Transverse colon (tissue), 4 donors: ENCODE measurements at regions not wholly inside any gene's neighbourhood (a gene's known extent, or its start where the extent isn't known, plus 50 kb on each side); places are given as distances from the start of the nearest gene placed in this dataset.

ENCODE experiments used
- DNase-seq: peaks from one replicate; pipeline ENCODE4 v3.0.0-alpha.2; 2019
- H3K27ac ChIP-seq, 4 donors: fragments of 200-600 bp; sonication (generic); 2 replicates each; pipeline ENCODE4 v1.5.1; 2016 to 2018; ENCODE audit warnings: inconsistent platforms in 4 of 4
- H3K27me3 ChIP-seq: fragments of 200-600 bp; sonication (generic); 2 replicates; pipeline ENCODE4 v1.5.1; 2017; ENCODE audit warnings: inconsistent platforms
- H3K36me3 ChIP-seq, 4 donors: fragments of 200-600 bp; sonication (generic); 2 replicates each; pipeline ENCODE4 v1.5.1; 2017 to 2019; ENCODE audit warnings: inconsistent platforms in 4 of 4
- H3K4me1 ChIP-seq, 4 donors: fragments of 200-600 bp; sonication (generic); 2 replicates each; pipeline ENCODE4 v1.5.1; 2017 to 2020; ENCODE audit warnings: inconsistent platforms in 4 of 4
- H3K4me3 ChIP-seq, 4 donors: fragments of 200-600 bp; sonication (generic); 1 replicate in 1 of 4; 2 replicates in 3 of 4; pipeline versions ENCODE4 v1.5.1 to v1.6.1; 2017 to 2019; ENCODE audit warnings: inconsistent platforms in 4 of 4
- H3K9me3 ChIP-seq, 2 donors: fragments of 200-600 bp; sonication (generic); 2 replicates each; pipeline ENCODE4 v1.5.1; 2017 to 2019; ENCODE audit warnings: inconsistent platforms in 2 of 2
- EP300 ChIP-seq: sonication (generic); formaldehyde crosslinking; IDR thresholded peaks from one replicate; pipeline ENCODE4 v1.6.1; 2017; ENCODE audit warnings: antibody characterized with exemption, low read depth
- POLR2A ChIP-seq: fragments of 450-650 bp; IDR thresholded peaks from one replicate; pipeline ENCODE4 v1.6.1; 2016; ENCODE audit warnings: antibody characterized with exemption, mild to moderate bottlenecking, moderate library complexity
- POLR2AphosphoS5 ChIP-seq, 3 donors: sonication (generic); formaldehyde crosslinking; IDR thresholded peaks; one replicate each; pipeline ENCODE4 v1.6.1; 2016; ENCODE audit warnings: antibody characterized with exemption in 3 of 3
- WGBS, 2 donors: methylation state at CpG; one replicate each; pipeline ENCODE4 v1.1.5; 2018; ENCODE audit warnings: low coverage in 1 of 2; 5-methylcytosine and 5-hydroxymethylcytosine counted together
- in situ Hi-C, 4 donors: fragments of 200-750 bp; cut with MboI; loops; one replicate each; pipeline versions ENCODE4 v1.15.0 to v1.15.1; 2017; ENCODE audit warnings: low sequenced_read_pairs in 3 of 4, low pct_ligation_motif_present in 1 of 4, low pct_unique_long_range_greater_than_20kb in 1 of 4
- intact Hi-C: fragments of 100-400 bp; cut with DNase I; formaldehyde crosslinking; loops from one replicate; pipeline ENCODE4 v1.15.1; 2023; ENCODE audit warnings: low total_unique reads
- TF ChIP-seq, protein P1 (sequence below), 5 experiments: fragments of 200-600 bp in 3 of 5; fragments of 450-650 bp in 2 of 5; sonication (generic) in 3 of 5; IDR thresholded peaks; 1 replicate in 2 of 5; 2 replicates in 3 of 5; pipeline ENCODE4 v1.5.1; 2016 to 2017; ENCODE audit warnings: antibody characterized with exemption in 5 of 5, inconsistent platforms in 3 of 5, mild to moderate bottlenecking in 2 of 5, moderate library complexity in 1 of 5

GRCh38 chr5:3780907-3781306, 185.3 kb downstream of the IRX1 start:
- no peak for TF ChIP-seq POLR2AphosphoS5 (IDR thresholded peaks at IDR 0.05)
- TF ChIP-seq POLR2A: no peak
- TF ChIP-seq EP300: no peak
- TF ChIP-seq, protein P1, sequence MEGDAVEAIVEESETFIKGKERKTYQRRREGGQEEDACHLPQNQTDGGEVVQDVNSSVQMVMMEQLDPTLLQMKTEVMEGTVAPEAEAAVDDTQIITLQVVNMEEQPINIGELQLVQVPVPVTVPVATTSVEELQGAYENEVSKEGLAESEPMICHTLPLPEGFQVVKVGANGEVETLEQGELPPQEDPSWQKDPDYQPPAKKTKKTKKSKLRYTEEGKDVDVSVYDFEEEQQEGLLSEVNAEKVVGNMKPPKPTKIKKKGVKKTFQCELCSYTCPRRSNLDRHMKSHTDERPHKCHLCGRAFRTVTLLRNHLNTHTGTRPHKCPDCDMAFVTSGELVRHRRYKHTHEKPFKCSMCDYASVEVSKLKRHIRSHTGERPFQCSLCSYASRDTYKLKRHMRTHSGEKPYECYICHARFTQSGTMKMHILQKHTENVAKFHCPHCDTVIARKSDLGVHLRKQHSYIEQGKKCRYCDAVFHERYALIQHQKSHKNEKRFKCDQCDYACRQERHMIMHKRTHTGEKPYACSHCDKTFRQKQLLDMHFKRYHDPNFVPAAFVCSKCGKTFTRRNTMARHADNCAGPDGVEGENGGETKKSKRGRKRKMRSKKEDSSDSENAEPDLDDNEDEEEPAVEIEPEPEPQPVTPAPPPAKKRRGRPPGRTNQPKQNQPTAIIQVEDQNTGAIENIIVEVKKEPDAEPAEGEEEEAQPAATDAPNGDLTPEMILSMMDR (IDR thresholded peaks at IDR 0.05): no peak
- WGBS, 2 donors: 86% methylated on average over 10 of the region's 11 CpGs; no CpG with 5 or more reads in 1 of the 2 donors
- intact Hi-C loops: no loop called here
- DNase-seq: no peak
- H3K4me1 ChIP-seq: no peaks in the 10 kb centered on the region
- H3K27ac ChIP-seq: no peak overlapping the region
- in situ Hi-C loops: no loop called here
- H3K27me3 ChIP-seq: no peaks in the 10 kb centered on the region
- H3K4me3 ChIP-seq: no peak overlapping the region
- no peaks in the 10 kb centered on the region for H3K36me3 ChIP-seq
- H3K9me3 ChIP-seq: no peaks in the 10 kb centered on the region

DNA sequence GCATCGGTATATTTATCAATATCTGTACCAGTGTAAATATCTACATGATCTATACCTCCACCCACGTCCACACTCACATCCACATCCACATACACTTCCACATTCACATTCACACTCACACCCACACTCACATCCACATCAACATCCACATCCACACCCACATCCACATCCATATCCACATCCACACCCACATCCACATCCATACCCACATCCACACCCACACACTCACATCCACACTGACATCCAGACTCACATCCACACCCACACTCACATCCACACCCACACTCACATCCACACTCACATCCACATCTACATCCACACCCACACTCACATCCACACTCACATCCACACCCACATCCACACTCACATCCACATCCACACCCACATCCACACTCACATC, 189.2 kb downstream of the IRX1 start:
- Histone ChIP-seq H3K36me3 (no peaks in the 10 kb centered on the region), H3K27me3 (no peaks in the 10 kb centered on the region), H3K4me3 (no peak overlapping the region), H3K4me1 (no peaks in the 10 kb centered on the region), H3K27ac (no peak overlapping the region), H3K9me3 (no peaks in the 10 kb centered on the region)
- in situ Hi-C loops: no loop called here
- WGBS, 2 donors: 60 to 70% methylated on average over 2 of the region's 2 CpGs
- no peak for DNase-seq
- TF ChIP-seq EP300: no peak
- no peak for TF ChIP-seq POLR2A
- TF ChIP-seq POLR2AphosphoS5 (IDR thresholded peaks at IDR 0.05): no peak
- TF ChIP-seq, protein P1 (IDR thresholded peaks at IDR 0.05): no peak
- intact Hi-C loops: no loop called here

- no peak overlapping the region for H3K27ac ChIP-seq
- H3K4me3 ChIP-seq: no peak overlapping the region
- H3K9me3 ChIP-seq: no peaks in the 10 kb centered on the region
- in situ Hi-C loops: no loop called here
- no peaks in the 10 kb centered on the region for H3K36me3 ChIP-seq
- WGBS, 2 donors: 71 to 85% methylated on average over 2 of the region's 2 CpGs
- TF ChIP-seq, protein P1 (IDR thresholded peaks at IDR 0.05): no peak
- TF ChIP-seq EP300 (no peak), POLR2AphosphoS5 (IDR thresholded peaks at IDR 0.05) (no peak)
- no peaks in the 10 kb centered on the region for H3K4me1 ChIP-seq
- intact Hi-C loops: no loop called here
- no peak for DNase-seq
- H3K27me3 ChIP-seq: no peaks in the 10 kb centered on the region
Measured at GRCh38 chr5:3786165-3786564, 190.5 kb downstream of the IRX1 start.

DNA sequence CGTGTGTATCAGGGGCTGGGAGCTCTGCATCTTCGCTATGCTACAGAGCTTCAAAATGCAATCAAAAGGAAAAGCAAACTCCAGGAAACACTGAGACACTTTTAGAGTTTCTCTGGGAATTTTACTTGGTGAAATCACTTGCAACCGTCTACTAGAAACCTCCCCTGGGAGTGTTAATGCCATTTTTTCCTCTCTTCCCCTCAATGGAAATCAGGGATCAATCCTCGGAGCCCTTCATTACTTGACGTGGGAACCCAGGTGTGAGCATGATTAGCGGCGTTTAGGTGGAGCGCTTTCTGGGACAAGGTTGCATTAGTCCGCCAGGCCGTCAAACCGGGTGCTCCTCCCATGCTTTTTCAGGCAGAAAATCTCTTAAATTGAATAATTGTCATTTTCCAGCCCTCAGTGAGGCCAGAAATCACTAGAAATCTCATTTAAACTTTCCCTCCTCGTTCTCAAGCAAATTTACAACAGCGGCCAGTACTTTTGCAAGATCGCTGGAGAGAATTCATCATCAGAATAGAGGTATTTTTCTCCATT, 191.3 kb downstream of the IRX1 start:
- Histone ChIP-seq H3K4me1 (no peaks in the 10 kb centered on the region), H3K27me3 (no peaks in the 10 kb centered on the region), H3K4me3 (no peak overlapping the region), H3K27ac (no peak overlapping the region), H3K36me3 (no peaks in the 10 kb centered on the region), H3K9me3 (no peaks in the 10 kb centered on the region)
- TF ChIP-seq EP300: no peak
- no peak for TF ChIP-seq POLR2A
- TF ChIP-seq POLR2AphosphoS5 (IDR thresholded peaks at IDR 0.05): no peak
- TF ChIP-seq, protein P1 (IDR thresholded peaks at IDR 0.05): no peak
- in situ Hi-C loops: no loop called here
- no peak for DNase-seq
- whole genome bisulfite sequencing, 2 donors: 56 to 70% methylated on average over 6 to 14 of the region's 14 CpGs
- intact Hi-C loops: no loop called here
